Stromal cell of bone marrow (primary cell): ENCODE measurements at regions not wholly inside any gene's neighbourhood (a gene's known extent, or its start where the extent isn't known, plus 50 kb on each side); places are given as distances from the start of the nearest gene placed in this dataset.

Experiments used
- DNase-seq: peaks from one replicate; pipeline ENCODE4 v3.0.0-alpha.2; 2012; ENCODE audit warnings: low read depth

DNA sequence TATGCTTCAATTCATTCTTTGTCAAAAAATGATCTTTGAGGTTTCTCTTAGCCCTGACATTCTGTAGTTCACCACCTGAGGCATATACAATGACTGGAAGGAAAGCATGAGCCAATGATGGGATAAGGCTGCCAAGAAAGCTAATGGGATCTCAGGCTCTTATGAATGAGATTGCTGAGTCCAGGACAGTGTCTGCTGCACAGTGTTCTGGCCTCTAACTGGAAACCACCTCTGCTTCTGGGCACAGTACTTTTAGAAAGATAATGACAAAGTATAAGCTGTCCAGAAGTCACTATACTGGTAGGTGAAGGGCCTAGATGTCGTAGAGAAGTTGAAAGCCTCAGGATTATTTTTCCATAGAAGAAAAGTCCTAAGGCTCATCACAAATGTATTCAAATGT is 69.1 kb upstream of the PAPPA start:
- no peak for DNase-seq

DNA sequence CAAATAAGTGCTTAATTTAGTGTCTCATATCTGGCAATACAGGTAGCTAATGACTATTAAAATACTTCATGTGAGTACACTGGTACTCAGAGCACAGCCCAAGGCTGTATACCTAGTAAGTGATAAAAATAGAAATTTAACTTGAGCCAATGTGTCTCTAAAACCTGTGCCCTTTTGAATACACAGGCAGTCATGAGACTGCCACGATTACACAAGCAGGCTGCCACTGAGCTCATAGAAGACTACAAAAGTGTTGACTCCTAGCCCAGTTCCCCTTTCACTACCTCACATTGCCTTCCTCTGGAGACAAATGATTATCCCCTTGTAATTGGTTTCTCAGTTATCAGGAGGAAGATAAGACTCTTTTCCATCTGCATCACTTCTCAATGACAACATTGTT is 66.3 kb upstream of the PAPPA start:
- DNase-seq = peak; percentile 69

DNA sequence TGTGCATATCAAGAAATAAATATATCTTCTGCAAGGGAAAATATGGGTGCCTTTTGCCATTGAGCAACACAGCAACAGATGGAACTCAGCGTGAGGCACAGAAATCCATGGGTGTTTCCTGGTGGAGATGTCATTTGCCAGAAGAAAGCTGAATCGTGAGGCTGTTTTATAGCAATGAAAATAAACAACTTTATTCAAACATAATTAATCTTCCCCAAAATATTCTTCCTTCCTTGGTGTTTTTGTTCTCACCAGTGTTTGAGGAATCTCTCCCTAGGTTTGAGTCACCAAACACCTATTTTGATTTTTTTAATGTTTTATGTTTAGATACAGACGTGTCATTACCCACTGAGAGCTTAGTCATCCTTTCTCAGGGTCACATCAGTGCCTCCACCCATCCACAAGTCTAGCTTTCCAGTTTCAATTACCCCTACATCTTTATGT is 65.8 kb upstream of the PAPPA start:
- no peak for DNase-seq

DNA sequence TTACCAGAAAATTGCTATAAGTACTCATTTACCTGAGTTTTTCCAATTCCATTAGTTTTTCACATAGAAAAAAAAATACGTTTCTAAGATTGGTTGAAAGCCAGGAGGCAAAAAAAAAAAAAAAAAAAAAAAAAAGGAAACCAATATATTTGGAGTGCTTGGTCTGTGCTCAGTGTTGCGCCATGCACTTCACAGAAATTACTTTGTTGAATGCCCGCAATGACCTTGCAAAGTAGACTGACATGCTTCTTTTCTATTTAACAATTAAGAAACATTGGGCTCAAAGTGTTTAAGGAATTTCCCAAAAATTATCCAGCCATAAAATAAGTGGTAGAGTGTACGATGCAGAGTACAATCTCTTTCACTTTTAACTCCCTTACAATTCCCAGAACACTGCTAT is 65.2 kb upstream of the PAPPA start:
- DNase-seq = no peak

GRCh38 chr9:116090030-116090770 is 63.4 kb upstream of the PAPPA start:
- no peak for DNase-seq

GRCh38 chr9:116094846-116095245 is 58.7 kb upstream of the PAPPA start:
- no peak for DNase-seq

- no peak for DNase-seq
These were observed 58.2 kb upstream of the PAPPA start for GRCh38 chr9:116095403-116095802.

DNA sequence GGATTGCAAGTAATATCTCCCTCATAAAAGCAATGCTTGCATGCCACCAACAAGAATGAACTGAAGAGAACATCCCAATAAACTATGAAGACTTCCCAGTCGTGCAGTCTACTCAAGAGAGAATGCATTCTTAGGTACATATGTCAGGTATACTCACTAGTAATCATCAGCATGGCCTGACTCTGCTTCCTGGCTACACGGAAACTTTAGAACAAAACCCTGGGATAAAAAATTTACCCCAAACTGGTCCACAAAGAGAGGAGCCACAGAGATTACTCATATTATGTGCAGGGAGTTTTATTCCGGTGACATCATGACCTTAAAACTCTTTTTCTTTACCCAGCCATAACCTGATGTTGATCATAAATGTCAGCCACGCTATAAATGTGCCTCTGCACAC is 57.5 kb upstream of the PAPPA start:
- no peak for DNase-seq

- DNase-seq = no peak
These were observed 56.7 kb upstream of the PAPPA start for GRCh38 chr9:116096853-116097252.

DNA sequence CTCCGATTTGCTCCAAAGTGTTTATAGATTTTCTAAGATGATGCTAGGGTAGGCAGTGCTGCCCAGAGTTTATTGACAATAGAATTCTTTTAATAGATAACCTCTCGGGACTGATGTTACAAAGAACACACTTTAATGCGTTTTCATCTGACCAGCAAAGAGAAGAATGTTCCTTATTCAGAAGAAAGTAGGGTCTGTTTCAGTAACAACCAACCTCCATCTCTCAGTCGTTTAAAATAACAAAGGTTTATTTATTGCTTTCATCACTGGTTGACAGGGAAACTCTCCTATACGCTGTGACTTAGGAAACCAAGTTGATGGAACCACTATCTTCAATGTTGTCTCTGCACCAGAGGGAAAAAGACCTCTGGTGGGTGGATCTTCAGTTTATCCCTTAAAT is 55.1 kb upstream of the PAPPA start:
- DNase-seq = no peak

DNA sequence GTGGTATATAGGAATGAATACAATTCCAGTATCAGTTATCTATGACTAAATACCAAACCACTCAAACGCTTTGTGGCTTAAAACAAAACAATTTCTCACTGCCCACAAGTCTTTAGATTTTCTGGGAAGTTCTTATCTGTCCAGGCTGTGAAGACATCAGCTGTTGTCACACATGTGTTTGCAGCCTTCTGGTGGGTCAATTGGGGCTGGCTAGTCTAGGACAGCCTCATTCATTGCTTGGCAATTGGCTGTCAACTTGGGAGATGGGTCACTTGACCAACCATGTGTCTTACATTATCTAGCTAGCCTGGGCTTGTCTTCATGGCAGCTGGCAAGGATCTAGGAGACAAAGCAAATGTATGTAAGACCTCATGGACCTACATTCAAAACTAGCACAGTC is 53.8 kb upstream of the PAPPA start:
- DNase-seq = no peak

DNA sequence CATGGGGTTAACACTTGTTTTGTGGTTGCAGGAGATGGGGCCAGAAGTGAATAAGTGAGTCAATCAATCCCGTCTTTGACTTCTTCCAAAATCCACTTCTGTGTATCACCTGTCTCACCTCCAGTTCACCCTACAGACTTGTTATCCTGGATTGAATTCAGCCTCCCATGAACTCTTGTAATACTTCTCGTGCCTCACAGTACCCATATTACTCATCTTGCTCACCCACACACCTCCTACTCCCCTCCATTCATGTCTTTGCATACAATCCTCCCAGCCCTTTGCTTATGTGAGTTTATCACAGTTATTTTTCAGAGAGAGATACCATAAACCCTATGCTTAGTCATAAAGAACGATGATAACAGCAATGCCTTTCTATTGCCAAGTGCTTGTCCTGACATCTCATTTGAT is 52.9 kb upstream of the PAPPA start:
- no peak for DNase-seq

- DNase-seq = peak; percentile 65
These were observed 52.1 kb upstream of the PAPPA start for GRCh38 chr9:116101516-116101915.

DNA sequence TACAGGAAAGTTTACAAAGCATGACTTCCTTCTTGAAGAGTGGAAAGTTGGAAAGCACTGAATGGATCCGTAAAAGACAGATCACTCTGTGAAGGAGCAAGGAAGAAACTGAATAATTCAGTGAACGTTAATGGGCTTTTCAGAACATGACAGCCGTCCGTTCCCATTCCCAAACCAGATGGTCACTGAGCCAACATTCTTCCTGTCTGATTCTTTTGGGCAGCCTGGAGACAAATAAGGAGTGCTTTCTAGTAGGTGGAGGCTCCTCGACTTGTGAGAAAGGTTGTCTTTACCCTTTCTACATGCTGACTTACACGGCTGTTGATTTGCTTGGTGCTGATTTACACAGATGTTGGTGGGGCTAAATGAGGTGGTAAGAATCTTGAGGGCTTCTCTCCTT is 51.0 kb upstream of the PAPPA start:
- no peak for DNase-seq
